D721Med (cell line): ENCODE measurements at regions not wholly inside any gene's neighbourhood (a gene's known extent, or its start where the extent isn't known, plus 50 kb on each side); places are given as distances from the start of the nearest gene placed in this dataset.

Experiments
- DNase-seq: peaks from one replicate; pipeline ENCODE4 v3.0.0; 2011; ENCODE audit warnings: low spot score; ENCODE audit not compliant: insufficient read length
- FAIRE-seq: peaks from 2 replicates; lab custom pipeline; 2011; peaks lifted over from hg19 to GRCh38; lab: Jason Lieb, UNC
- CTCF ChIP-seq: IDR thresholded peaks from 2 replicates; pipeline ENCODE4 v1.5.1; 2012; ENCODE audit warnings: mild to moderate bottlenecking, control low read depth; ENCODE audit not compliant: insufficient read depth; ENCODE audit errors: missing control alignments

- no peak for DNase-seq
- TF ChIP-seq CTCF: no peak
- no peak for FAIRE-seq
Observed at GRCh38 chr6:145428706-145429105, 306.6 kb downstream of the EPM2A start.

GRCh38 chr6:145442110-145442509 lies 293.2 kb downstream of the EPM2A start:
- DNase-seq (no peak), FAIRE-seq (no peak)
- no peak for TF ChIP-seq CTCF

GRCh38 chr6:145445674-145446073 lies 289.6 kb downstream of the EPM2A start:
- no peak for DNase-seq
- FAIRE-seq: no peak
- no peak for TF ChIP-seq CTCF

- no peak for TF ChIP-seq CTCF
- no peak for FAIRE-seq
- DNase-seq: no peak
Observed at GRCh38 chr6:145451029-145451428, 284.3 kb downstream of the EPM2A start.

GRCh38 chr6:145453376-145453775 lies 281.9 kb downstream of the EPM2A start:
- TF ChIP-seq CTCF: no peak
- FAIRE-seq (no peak), DNase-seq (no peak)

GRCh38 chr6:145454006-145454405 lies 281.3 kb downstream of the EPM2A start:
- TF ChIP-seq CTCF: no peak
- DNase-seq: no peak
- FAIRE-seq: no peak

- FAIRE-seq: no peak
- TF ChIP-seq CTCF: no peak
- no peak for DNase-seq
Observed at GRCh38 chr6:145457556-145457955, 277.8 kb downstream of the EPM2A start.
